GM21825 (cell line): ENCODE measurements at regions not wholly inside any gene's neighbourhood (a gene's known extent, or its start where the extent isn't known, plus 50 kb on each side); places are given as distances from the start of the nearest gene placed in this dataset.

Source experiments
- ATAC-seq: cut with Tn5 transposase; IDR thresholded peaks from one replicate; pipeline ENCODE4 v1.9.1; 2021; ENCODE audit warnings: mild to moderate bottlenecking, moderate library complexity; ENCODE audit not compliant: unreplicated experiment

- no peak for ATAC-seq
Observed at GRCh38 chr6:126603410-126603809, 263.5 kb downstream of the CENPW start.

GRCh38 chr6:126605089-126605488, 265.2 kb downstream of the CENPW start:
- no peak for ATAC-seq

DNA sequence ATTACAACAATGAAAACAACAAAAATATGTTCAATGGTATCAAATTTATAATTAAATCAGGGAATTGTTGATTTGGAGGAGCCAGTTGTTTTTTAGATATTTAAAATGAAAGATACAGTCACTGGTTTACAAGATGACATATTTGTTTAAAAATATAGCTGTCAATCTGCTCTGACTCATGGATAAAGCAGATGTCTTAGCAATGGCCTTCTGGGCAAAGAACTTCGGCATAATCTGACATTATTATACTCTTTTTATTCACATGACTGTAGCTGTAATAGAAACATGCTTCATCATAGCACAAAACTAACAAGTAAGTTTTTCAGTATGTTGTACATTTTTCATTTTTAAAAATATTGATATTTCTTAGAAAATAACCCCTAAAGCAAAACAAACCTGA, 267.4 kb downstream of the CENPW start:
- ATAC-seq: no peak

GRCh38 chr6:126608681-126609080, 268.8 kb downstream of the CENPW start:
- no peak for ATAC-seq

DNA sequence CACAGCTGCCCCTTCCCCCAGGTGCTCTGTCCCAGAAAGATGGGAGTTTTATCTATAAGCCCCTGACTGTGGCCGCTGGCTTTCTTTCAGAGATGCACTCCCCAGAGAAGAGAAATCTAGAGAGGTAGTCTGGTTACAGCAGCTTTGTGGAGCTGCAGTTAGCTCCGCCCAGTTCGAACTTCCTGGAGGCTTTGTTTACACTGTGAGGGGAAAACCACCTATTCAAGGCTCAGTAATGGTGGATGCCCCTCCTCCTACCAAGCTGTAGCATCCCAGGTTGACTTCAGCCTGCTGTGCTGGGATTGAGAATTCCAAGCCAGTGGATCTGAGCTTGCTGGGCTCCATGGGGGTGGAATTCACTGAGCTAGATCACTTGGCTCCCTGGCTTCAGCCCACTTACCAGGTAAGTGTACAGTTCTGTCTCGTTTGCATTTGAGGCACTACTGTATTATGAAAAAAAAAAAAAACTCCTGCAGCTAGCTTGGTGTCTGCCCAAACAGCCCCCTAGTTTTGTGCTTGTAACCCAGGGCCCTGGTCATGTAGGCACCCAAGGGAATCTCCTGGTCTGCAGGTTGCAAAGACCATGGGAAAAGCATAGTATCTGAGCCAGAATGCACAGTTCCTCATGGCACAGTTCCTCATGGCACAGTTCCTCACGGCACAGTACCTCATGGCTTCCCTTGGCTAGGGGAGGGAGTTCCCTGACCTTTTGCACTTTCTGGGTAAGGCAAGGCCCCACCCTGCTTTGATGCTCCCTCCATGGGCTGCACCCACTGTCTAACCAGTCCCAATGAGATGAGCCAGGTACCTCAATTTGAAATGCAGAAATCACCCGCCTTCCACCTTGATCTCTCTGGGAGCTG, 275.0 kb downstream of the CENPW start:
- ATAC-seq: no peak

GRCh38 chr6:126616866-126617265, 277.0 kb downstream of the CENPW start:
- ATAC-seq: no peak

DNA sequence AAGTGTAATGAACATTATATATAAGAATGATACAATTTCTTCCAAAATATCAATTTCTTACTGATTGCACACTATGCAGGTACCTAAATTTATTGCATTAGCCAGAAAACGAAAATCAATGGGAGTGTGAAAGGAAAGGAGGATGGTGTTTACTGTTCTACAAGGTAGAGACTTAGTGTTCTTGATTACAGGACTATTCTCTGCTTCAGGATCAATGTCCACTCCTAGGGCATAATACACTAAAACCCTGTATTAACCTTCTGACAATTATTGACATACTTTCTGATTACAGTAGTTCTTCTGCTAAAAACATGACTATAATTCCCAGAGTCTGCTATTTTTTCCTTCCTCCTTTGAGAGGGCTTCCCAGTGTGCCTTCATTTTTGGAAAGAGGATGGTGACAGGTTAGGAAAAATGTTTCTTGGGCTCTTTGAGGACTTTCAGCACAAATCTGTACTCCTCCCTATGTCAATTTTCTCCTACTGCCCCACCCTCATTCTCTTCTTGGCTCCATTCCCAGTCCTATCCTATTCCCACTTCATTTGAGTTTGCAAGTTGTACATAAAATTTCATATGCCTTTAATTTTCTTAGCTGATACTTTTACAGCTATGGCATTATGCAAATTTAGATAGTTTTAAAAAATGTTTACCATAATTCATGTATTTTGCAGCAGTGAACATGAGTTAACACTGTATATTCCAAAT, 278.9 kb downstream of the CENPW start:
- no peak for ATAC-seq

DNA sequence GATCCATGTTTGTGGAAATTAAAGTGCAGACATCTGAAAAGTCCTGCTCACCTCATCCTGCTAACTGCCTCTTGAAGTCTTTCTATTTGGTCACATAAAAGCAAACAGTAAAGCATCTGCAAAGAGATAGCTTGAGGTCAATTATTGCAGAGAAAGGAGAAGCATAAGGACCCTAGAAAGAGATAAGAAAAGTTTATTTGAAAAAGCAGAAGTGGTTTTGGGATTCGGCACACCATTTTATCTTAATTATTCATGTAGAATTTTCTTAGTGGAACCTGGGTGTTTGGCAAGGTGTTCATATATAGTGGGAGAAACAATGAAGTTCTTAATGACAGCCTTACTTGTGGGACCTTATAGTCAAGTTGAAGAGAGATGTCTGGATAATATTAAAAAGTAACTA, 280.8 kb downstream of the CENPW start:
- no peak for ATAC-seq

DNA sequence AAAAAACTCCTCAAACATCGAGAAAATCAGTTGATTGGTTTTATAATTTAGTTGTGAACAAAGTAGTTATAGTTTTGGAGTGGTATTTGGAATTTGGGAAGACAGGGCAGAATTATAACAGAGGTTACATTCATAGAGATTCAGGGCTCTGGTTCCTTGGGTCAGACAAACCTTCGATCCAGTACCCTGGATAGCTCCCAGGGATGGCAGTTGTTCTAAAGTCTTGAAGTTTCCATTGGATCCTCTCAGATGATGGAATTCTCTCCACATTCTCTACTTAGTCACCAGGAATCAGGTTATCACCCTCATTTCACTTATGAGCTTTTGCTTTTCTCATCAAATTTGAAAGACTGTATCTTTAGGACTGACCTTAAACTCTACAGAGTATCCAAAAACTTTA, 285.1 kb downstream of the CENPW start:
- no peak for ATAC-seq

DNA sequence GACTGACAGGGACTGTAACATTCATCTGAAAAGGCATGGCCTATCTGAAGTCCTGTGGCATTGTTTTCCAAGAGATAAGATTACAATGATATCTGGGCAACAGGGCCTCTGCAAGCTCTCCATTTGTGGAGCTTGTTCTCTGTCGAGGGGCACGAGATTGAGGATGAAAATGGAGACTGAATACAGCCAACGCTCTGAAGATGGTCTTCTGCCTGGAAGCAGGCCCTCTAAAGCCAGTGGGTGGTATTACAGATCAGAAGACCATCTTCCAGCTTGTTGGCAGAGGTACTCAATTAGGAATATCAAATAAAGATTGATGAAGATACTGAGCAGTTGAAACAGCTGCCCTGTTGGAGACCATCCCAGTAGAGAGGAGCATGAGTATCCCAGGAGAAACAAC, 288.2 kb downstream of the CENPW start:
- ATAC-seq: no peak

DNA sequence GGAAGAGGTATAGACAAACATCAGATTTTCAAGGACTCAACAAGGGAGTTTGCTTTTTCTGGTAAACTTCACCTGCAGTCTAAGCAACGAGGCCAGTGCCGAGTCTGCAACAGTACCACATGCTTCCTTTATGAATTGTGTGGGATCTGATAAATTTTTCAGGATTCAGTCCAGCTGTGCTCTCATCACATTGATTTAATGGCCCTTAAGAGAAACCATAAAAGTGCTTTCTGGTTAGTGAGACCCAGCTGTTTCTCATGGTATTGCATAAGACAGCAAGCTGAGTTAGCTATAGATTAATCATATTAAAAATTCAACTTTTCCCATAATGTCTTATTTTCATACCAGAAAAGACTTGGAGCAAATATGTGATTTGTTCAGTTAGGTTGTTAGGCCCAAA, 291.4 kb downstream of the CENPW start:
- ATAC-seq: no peak

DNA sequence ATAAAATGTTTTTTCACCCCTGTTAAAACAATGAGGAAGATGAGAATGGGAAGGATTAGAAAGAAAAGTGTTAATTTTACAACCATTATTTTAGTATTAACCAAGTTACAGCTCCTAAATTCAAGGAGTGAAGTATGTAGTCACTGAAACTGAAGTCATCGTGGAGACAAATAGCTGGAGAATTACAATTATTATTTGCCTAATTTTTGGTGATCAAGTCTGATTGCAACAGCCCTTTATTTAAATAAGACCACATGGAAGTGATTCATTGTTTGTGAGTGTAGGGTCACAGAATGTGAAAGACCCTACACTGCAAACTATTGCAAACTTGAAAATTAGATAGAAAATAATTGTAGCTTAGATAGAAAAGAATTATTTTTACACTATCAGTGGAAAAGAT, 292.4 kb downstream of the CENPW start:
- ATAC-seq: no peak

DNA sequence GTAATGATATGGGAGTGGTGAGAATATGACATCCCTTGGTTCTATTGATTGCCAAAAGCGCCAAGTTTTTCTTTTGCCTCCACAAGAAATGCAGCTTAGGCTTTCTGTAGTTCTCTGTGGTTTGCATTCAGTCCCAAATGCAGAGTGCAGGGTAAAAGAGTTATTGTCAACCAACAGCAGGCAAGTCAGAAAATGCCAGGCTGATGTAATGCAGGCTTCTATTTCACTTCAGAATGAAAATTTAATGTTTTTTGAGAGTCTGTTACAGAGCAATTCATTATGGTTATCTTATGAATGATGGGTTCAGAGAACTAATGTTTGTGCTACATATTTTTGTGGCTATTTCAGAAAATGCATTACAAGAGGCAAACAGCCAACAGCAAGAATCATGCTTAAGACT, 293.5 kb downstream of the CENPW start:
- no peak for ATAC-seq

DNA sequence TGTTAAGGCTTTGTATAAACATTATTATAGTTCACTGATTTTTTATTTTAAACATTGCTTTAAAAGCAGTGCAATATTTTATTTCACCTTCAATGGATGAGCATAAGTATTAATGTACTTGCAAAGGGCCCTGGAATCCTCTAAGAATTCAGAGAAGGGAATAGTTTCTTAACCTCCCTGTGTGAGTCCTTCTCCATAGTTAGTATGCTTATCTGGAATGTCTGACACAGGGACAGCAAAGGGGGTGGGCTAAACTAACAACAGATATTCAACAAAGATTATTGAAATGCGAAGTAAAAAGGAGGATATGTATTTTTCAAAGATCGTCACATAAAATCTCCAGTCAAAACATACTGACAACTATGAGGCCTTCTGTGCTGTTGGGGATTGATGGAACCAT, 300.4 kb downstream of the CENPW start:
- ATAC-seq: no peak

DNA sequence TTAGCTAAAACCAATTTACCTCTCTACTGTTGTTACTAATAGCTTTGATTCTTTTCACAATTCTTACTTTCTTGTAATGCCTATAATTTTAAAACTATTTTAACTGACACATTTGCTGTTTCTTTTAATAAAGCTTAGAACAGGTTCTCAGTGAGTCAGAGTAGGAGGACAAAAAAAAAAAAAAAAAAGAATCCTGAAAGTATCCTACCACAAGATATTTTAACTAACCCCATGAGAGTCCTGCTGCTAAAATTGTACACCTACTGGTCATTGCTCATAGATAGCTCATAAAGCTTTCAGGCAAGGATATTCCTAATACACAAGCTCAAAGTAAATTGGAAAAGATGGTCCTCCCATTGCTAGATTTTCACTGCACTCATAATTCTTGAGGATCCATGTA, 301.0 kb downstream of the CENPW start:
- ATAC-seq: no peak

DNA sequence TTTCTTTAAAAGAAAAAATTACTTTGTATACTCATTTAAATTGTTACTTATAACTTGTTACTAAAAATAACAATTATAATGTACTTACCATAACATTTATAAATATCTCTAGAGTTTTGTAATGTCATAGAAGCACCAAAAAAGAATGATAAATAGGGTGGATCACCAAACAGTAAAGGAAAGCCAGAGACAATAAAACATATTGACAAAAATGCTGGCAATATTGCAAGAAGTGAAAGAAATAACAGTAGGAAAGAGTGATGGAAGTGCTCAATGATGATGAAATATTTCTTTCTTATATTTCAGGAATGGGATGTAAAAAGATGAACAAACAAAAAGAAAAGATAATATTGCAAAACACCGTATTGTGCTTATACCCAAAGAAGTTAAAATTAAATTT, 301.7 kb downstream of the CENPW start:
- ATAC-seq: no peak

DNA sequence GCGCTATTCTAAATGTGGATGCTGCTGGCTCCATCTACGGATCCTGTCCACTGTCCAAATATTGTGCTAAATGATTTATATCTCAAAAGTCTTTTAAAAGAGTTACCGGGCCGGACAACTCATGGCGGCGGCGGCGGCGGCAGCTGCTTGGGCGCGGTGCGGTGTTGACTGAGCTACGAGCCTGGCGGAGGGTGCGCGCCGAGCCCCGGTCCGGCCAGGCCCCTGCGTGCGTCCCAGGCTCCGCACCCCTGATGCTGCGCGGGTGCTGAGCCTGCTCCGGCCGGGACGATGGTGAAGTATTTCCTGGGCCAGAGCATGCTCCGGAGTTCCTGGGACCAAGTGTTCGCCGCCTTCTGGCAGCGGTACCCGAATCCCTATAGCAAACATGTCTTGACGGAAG, 303.4 kb downstream of the CENPW start:
- no peak for ATAC-seq

DNA sequence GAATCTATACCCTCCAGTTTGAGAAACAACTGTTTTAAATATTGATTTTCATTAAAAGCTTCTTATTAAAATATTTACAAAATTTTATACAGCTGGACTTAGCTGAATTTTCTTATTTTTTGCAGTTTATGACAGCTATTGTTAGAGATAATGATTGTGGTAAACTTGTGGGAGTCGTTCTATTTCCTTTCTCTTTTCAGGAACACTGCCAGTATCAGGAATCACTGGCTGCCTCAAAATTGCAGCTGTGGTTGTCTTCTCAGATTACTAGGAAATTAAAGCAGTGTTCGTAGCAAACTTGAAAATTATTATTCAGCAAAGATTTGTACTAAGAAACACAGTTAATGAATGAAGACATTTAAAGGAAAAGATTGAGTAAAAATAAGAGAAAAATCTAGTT, 311.0 kb downstream of the CENPW start:
- no peak for ATAC-seq

GRCh38 chr6:126657561-126658175, 317.8 kb downstream of the CENPW start:
- no peak for ATAC-seq

GRCh38 chr6:126660376-126660775, 320.5 kb downstream of the CENPW start:
- no peak for ATAC-seq

- no peak for ATAC-seq
Observed at GRCh38 chr6:126661646-126662045, 321.7 kb downstream of the CENPW start.

GRCh38 chr6:126662966-126663365, 323.1 kb downstream of the CENPW start:
- no peak for ATAC-seq
